Middle frontal gyrus (tissue), 1 donor: ENCODE measurements at regions not wholly inside any gene's neighbourhood (a gene's known extent, or its start where the extent isn't known, plus 50 kb on each side); places are given as distances from the start of the nearest gene placed in this dataset.

ENCODE experiments used
- DNase-seq: peaks from one replicate; pipeline ENCODE4 v3.0.0-alpha.2; 2015; ENCODE audit warnings: low spot score; ENCODE audit errors: extremely low spot score

- peak; percentile 17 for DNase-seq
These were observed 131.6 kb downstream of the AQP9 start for GRCh38 chr15:58269455-58270414.

DNA sequence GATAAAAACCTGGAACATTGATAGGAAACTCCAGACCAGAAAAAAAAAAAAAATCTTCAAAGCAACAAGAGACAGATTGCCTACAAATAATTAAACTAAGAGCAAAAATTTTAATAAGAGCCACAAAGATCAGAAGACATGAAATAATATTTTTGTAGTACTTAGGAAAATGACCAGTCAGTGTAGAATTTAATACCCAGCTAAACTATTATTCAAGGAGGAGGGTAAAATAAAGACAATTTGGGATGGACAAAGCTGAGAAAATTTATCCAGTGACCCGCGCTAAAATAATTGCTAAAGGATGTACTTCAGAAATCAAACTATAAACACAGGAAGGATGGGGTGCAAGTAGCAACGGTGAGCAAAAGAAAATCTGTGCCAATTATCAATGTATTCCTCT is 133.2 kb downstream of the AQP9 start:
- no peak for DNase-seq

DNA sequence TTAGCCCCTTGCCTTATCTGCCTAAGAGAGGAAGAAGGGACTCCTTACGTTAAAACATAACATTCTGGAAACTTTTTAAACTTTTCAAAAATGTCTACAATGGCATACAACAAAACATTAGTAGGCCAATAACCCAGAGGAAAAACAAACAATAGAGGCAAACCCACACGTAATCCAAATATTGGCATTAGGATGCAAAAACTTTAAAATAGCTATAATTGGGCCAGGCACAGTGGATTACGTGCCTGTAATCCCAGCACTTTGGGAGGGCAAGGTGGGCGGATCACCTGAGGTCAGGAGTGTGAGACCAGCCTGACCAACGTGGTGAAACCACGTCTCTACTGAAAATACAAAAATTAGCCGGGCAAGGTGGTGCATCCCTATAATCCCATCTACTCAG is 134.9 kb downstream of the AQP9 start:
- DNase-seq = no peak

- no peak for DNase-seq
These were observed 136.7 kb downstream of the AQP9 start for GRCh38 chr15:58274885-58275284.

- no peak for DNase-seq
These were observed 137.6 kb downstream of the AQP9 start for GRCh38 chr15:58275785-58276184.

- no peak for DNase-seq
These were observed 138.7 kb downstream of the AQP9 start for GRCh38 chr15:58276924-58277323.

GRCh38 chr15:58277333-58277732 is 139.2 kb downstream of the AQP9 start:
- DNase-seq = no peak

DNA sequence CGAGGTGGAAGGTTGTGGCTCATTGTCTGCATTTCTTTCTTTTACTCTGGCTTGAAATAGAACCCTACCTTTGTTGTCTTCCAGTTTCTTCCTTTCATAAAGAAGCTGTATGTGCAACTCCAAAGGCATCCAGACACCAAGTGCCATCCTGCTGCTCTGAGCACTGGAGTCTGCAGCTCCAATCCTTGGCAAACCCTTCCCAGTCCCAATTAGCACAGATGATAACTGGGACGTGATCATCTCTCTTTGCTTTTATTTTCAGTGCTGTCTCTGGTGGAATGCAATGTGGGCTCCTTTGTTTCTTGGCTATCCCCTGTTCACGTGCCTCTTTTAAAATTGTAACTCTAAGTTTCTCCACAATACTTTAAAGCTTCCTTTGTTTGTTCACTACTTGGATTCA is 140.9 kb downstream of the AQP9 start:
- DNase-seq = no peak

GRCh38 chr15:58279654-58280053 is 141.5 kb downstream of the AQP9 start:
- DNase-seq = no peak

- DNase-seq = no peak
These were observed 144.0 kb downstream of the AQP9 start for GRCh38 chr15:58282060-58282708.

DNA sequence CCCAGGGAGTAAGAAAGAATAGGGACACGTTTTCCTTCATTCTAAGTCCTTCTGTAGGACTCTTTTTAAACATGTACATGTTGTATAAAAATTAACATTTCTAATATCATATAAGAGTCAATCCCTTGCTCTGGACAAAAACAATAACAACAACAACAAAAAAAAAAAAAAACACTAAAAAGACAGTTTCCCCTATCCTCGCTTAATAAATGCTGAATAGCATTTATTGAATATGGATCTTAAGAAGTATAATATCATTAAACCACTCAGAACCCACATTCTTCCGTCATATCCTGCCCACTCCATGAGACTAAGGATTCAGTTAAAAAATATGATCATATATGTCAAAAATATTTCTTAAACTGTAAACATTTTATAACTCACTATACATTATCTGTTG is 145.1 kb downstream of the AQP9 start:
- no peak for DNase-seq

GRCh38 chr15:58284293-58284692 is 146.1 kb downstream of the AQP9 start:
- DNase-seq = no peak

DNA sequence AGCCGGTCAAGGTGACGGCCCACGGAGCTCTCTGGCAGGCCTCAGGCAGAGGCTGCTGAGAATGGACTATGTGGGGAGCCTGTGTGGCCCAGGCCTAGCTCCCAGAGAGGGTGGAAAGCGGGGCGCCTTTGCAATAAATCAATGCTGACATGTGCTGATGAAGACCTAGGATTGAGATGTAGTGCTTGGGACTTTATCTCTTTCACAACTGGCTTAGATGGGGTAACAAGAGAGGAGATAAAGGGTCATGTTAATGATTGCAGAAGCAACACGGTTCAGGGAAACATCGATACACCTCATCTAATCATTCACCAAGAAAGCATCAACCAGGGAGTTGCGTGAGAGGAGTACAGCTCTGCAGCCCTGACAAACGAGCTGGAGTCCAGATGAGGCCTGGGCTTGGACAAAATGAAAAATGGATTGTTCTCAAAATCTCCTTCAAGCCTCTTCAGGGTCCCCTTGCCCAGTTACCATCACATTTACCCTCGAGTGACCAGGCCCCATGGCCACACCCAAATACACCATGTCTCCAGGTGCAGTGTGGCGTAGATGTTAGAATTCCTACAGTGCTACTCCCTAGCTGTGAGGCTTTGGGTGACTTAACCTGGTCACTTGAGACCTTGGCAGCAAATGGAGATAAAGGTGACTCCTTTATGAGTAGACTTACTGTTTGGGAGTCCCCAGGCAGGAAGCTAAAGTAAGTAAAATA is 146.4 kb upstream of the LIPC start:
- DNase-seq = no peak

GRCh38 chr15:58285921-58286278 is 145.9 kb upstream of the LIPC start:
- no peak for DNase-seq

- no peak for DNase-seq
These were observed 145.3 kb upstream of the LIPC start for GRCh38 chr15:58286523-58286922.

DNA sequence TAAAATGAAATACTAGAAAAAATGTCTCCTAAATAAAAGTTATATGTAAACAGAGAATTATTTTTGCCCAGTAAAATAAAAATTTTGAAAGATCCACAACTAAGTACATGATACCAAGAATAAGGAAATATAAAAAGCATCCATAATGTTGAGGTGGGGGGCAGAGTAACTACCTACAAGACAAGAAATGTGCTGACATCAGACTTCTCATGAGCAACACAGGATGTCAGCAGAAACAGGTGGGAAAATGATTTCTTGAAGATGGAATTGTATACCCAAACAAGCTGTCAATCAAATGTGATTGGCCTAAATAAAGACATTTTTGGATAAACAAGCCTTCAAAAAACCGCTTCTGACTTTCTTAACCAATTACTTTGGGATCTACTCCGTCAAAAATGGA is 143.9 kb upstream of the LIPC start:
- no peak for DNase-seq

DNA sequence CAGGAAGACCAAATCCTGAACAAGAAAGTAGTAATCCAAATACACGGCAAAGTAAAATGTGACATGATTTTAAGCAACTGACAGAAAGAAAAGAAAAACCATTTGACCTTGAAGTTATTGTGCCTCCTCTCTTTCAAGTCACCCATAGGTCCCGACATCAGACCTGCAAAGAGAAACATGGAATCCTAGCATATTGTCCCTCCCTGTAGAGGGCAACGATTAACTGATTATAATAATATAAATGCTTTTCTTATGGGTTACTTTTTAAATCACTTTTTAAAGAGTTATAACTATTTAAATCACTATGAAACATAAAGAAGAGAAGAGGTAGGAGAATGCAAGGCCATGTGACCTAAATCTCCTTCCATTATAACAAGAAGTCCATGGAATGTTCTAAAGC is 143.2 kb upstream of the LIPC start:
- DNase-seq = no peak

DNA sequence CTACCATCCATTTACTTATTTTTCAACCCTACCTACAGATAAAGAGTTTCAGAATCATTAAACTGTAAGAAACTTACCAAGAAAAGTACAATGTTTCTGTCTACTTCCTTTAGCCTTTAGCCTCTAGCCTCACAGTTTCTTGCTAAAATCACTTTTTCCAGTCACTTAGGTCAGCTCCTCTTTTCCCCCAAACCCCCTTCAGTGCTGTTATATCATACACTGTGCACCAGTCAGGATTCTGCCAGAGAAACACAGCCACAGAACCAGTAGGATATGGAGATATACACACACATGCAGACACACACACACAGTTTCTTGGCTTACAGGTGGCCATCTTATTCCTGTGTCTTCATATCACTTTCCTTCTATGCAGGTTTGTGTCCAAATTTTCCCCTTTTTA is 139.9 kb upstream of the LIPC start:
- DNase-seq = no peak

DNA sequence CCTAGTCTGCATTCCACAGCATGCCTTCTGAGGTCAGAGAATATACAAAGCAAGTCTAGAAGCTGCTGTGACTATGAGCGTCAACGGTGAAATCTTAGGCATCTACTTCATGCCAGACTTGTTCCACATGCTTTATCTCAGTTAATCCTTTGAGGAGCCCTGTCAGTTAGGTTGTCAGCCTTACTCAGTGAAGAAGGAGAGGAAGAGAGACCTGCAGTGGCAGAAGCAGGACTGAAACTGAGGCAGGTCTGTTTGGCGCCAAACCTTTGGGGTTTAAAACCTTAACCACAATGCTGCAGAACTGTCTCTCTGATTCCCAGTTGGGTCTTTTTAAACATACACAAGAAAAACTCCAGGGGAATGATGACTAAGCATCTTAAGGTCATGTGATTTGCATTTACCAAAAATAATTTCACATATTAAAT is 139.0 kb upstream of the LIPC start:
- no peak for DNase-seq

- no peak for DNase-seq
These were observed 137.9 kb upstream of the LIPC start for GRCh38 chr15:58293622-58294550.

DNA sequence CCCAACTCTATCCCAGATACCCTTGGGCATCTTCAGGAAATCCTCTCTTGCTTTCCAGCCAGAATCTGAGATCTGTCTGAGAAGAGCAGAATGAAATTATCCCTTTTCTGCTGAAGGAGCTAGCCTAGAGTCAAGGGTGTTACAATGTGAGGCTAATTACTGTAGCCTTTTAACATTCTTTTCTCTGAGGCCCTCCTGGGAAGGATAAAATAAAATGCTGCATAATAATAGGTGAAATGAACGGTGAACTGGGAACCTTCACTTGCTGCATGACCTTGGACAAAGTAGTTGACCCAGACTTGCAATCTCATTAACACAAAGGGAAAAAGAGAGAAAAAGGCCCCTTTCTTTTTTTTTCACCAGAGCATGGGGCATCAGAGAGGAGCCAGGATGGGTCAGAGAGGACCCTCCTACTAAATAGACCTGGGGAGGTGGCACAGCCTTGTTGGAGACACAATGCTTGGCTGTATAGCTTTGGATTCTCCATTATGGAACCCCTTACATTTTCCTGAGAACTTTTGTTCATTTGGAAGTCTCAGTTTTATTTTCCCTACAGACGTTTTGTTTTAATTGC is 137.0 kb upstream of the LIPC start:
- no peak for DNase-seq
